NB4 (cell line): ENCODE measurements at regions not wholly inside any gene's neighbourhood (a gene's known extent, or its start where the extent isn't known, plus 50 kb on each side); places are given as distances from the start of the nearest gene placed in this dataset.

Experiments
- DNase-seq: peaks from one replicate; pipeline ENCODE4 v3.0.0; 2010; ENCODE audit warnings: low read depth
- H3K4me3 ChIP-seq: one replicate; pipeline ENCODE4 v1.5.1; 2011; ENCODE audit warnings: mild to moderate bottlenecking, low read depth, low read length, moderate library complexity
- MYC ChIP-seq: IDR thresholded peaks from 2 replicates; pipeline ENCODE4 v1.6.1; 2011; ENCODE audit warnings: low read depth, low read length
- POLR2A ChIP-seq: IDR thresholded peaks from 2 replicates; pipeline ENCODE4 v1.6.1; 2011; ENCODE audit warnings: mild to moderate bottlenecking; ENCODE audit not compliant: insufficient read length; ENCODE audit errors: extremely low read depth
- TF ChIP-seq, protein P1 (sequence below): IDR thresholded peaks from 2 replicates; pipeline ENCODE4 v1.6.1; 2011; ENCODE audit warnings: low read depth, low read length
- TF ChIP-seq, protein P2 (sequence below): IDR thresholded peaks from one replicate; pipeline ENCODE4 v1.5.1; 2012; ENCODE audit warnings: low read depth, low read length

DNA sequence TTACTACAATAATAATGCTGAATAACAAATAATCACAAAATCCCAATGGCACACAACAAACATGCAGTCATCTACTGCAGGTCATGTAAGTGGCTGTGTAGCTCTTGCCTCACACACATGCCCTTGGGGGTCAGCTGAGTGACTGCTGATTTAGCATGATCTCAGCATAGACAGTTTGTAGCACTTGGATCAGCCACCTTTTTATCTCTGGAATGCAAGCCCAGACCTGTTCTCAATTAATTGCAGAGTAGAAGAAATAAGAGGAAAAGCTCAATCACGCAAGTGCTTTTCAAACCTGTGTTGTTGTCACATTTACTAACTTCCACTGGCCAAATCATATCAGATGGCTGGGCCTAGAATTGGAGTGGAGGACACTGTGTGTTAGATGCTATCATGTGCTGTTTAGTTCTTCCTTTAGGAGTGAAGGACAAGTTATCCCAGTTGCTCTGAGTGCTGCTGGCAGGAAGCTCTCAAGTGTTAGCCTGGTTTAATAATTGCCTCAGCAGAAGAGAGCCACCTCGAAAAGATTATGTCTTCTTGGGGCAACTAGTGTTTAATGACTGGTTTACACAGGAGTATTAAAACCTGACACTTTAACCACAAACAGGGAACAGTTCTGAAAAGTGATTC lies 128.3 kb upstream of the EPHA5 start:
- no peak for DNase-seq
- TF ChIP-seq, protein P1, sequence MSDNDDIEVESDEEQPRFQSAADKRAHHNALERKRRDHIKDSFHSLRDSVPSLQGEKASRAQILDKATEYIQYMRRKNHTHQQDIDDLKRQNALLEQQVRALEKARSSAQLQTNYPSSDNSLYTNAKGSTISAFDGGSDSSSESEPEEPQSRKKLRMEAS = no peak
- TF ChIP-seq, protein P2, sequence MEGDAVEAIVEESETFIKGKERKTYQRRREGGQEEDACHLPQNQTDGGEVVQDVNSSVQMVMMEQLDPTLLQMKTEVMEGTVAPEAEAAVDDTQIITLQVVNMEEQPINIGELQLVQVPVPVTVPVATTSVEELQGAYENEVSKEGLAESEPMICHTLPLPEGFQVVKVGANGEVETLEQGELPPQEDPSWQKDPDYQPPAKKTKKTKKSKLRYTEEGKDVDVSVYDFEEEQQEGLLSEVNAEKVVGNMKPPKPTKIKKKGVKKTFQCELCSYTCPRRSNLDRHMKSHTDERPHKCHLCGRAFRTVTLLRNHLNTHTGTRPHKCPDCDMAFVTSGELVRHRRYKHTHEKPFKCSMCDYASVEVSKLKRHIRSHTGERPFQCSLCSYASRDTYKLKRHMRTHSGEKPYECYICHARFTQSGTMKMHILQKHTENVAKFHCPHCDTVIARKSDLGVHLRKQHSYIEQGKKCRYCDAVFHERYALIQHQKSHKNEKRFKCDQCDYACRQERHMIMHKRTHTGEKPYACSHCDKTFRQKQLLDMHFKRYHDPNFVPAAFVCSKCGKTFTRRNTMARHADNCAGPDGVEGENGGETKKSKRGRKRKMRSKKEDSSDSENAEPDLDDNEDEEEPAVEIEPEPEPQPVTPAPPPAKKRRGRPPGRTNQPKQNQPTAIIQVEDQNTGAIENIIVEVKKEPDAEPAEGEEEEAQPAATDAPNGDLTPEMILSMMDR = no peak
- TF ChIP-seq MYC (no peak), POLR2A (no peak)
- H3K4me3 ChIP-seq = no peak overlapping the region

DNA sequence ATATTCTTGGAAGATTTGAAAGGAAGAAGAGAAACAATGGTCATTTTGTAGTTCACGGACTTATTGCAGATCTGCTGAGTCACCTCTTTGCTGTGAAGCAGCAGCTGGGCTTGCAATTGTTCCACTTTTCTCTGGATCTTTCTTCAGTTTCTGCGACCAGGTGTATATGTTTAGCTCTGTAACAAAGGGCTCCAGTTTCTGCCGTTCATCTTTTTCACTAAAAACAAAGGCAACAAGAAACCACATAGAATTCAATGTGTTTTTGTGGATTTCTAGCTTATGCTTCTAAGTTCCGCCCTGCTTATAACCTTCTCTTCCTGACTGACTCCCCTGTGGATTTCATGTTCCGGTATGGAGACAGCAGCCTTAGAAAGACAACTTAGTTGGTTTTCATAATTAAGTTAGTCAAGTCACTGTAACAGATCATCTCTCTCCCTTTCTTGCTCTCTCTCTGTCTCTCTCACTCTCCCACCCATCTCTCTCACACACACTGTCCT lies 121.6 kb upstream of the EPHA5 start:
- TF ChIP-seq POLR2A (no peak), MYC (no peak)
- TF ChIP-seq, protein P2 = no peak
- TF ChIP-seq, protein P1 = no peak
- peak; percentile 4 for DNase-seq
- H3K4me3 ChIP-seq = no peak overlapping the region

DNA sequence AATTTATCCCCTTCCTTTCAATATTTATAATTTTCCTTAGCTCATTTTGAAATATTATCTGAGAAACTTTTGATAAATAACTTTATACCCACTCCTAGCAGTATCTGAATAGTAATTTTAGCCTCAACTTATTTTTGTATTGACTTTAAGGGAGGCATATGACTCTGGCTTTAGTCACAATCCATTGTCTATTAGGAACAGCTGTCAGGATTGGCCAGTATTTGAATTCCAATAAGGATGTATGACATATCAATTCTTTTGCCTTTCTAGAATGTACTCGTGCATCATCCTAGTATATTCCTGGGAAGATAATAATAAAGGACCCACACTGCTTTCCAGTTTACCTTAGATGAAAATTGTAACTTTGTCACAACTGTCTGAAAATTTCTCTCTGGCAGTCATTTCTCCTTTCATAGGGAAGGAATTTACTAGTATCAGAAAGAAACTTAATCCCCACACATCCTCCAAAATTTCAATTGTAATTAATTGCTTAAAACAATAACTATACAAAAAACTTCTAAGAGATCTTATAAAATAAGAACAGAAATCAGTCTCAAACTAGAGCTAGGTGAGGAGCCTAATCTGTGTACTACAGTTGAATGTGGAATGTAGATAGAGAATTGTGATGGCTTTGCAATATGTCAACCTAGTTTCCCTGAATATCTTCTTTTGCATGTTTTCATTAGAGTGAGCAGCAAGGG lies 121.0 kb upstream of the EPHA5 start:
- H3K4me3 ChIP-seq = no peak overlapping the region
- TF ChIP-seq, protein P1 = no peak
- TF ChIP-seq MYC (no peak), POLR2A (no peak)
- TF ChIP-seq, protein P2 = no peak
- no peak for DNase-seq

DNA sequence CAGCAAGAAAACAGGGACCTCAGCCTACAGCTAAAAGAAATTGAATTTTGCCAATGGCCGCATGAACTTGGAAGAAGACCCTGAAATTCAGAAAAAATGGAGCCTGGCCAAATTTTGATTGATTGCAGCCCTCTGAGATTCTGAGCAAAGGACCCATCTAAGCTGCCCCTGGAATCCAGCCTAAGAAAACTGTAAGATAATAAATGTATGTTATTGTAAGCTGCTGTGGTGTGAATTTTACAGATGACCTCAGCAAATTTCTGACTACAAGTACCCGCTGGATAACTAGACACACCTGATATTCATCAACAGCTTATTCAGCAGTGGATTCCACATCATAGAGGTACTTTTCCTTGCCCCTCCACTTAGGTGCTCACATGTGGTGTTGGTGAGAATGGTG lies 119.5 kb upstream of the EPHA5 start:
- TF ChIP-seq MYC = no peak
- TF ChIP-seq, protein P1 = no peak
- TF ChIP-seq, protein P2 = no peak
- no peak for TF ChIP-seq POLR2A
- no peak overlapping the region for H3K4me3 ChIP-seq
- no peak for DNase-seq

DNA sequence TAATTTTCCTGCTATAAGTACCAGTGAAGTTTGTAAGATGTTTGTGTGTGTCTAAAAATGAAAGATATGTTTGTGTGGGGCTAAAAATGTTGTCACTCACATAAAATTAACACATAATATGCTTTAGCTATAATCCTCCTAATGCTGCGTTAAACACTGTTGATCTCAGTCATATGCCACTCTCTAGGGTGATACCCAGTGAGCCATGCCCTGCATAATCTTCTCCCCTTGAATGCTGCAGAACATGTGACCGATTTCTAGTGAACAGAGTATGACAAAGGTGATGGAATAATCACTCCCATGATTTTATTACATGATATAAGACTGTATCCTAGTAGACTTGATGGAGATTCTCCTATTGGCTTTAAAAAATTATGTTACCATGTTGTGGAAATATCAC lies 119.1 kb upstream of the EPHA5 start:
- no peak for DNase-seq
- TF ChIP-seq MYC = no peak
- no peak for TF ChIP-seq POLR2A
- TF ChIP-seq, protein P2 = no peak
- TF ChIP-seq, protein P1 = no peak
- no peak overlapping the region for H3K4me3 ChIP-seq
